Duodenal mucosa (tissue), 2 donors: ENCODE measurements at regions not wholly inside any gene's neighbourhood (a gene's known extent, or its start where the extent isn't known, plus 50 kb on each side); places are given as distances from the start of the nearest gene placed in this dataset.

ENCODE experiments used
- H3K27ac ChIP-seq: one replicate; pipeline ENCODE4 v1.7.0; 2013; ENCODE audit warnings: low read depth, low read length
- H3K27me3 ChIP-seq, 2 donors: one replicate each; pipeline ENCODE4 v1.7.0; 2013; ENCODE audit warnings: low read length in 2 of 2, control low read depth in 1 of 2; ENCODE audit not compliant: insufficient read depth in 2 of 2, control insufficient read depth in 1 of 2
- H3K36me3 ChIP-seq, 2 donors: one replicate each; pipeline ENCODE4 v1.7.0; 2013; ENCODE audit warnings: low read length in 2 of 2, control low read depth in 1 of 2; ENCODE audit not compliant: insufficient read depth in 2 of 2, control insufficient read depth in 1 of 2
- H3K4me1 ChIP-seq, 2 donors: one replicate each; pipeline ENCODE4 v1.7.0; 2013; ENCODE audit warnings: low read length in 2 of 2, control low read depth in 1 of 2; ENCODE audit not compliant: insufficient read depth in 2 of 2, control insufficient read depth in 1 of 2
- H3K4me3 ChIP-seq, 2 donors: one replicate each; pipeline ENCODE4 v1.7.0; 2013; ENCODE audit warnings: low read length in 2 of 2, low read depth in 1 of 2
- H3K9ac ChIP-seq, 2 donors: one replicate each; pipeline ENCODE4 v1.7.0; 2013; ENCODE audit warnings: low read length in 2 of 2, low read depth in 1 of 2
- H3K9me3 ChIP-seq, 2 donors: one replicate each; pipeline ENCODE4 v1.7.0; 2013; ENCODE audit warnings: low read length in 2 of 2, control low read depth in 1 of 2; ENCODE audit not compliant: control insufficient read depth in 1 of 2

GRCh38 chr1:98059620-98060019, 138.8 kb upstream of the DPYD start:
- H3K4me3 ChIP-seq, result no peak overlapping the region

GRCh38 chr1:98058676-98059075, 137.8 kb upstream of the DPYD start:
- Histone ChIP-seq H3K4me1 (peaks cover under 1 to 3% of the 10 kb centered on the region in 2 donors), H3K27ac (no peak overlapping the region), H3K4me3 (no peak overlapping the region), H3K9me3 (no peaks in the 10 kb centered on the region), H3K36me3 (no peaks in the 10 kb centered on the region), H3K27me3 (peaks cover 4 to 12% of the 10 kb centered on the region in 2 donors), H3K9ac (no peak overlapping the region)

More at GRCh38 chr1:98059620-98060019, 138.8 kb upstream of the DPYD start:
- Histone ChIP-seq H3K27ac (no peak overlapping the region), H3K36me3 (no peaks in the 10 kb centered on the region), H3K27me3 (peaks cover 0 to 8% of the 10 kb centered on the region in 2 donors), H3K9me3 (no peaks in the 10 kb centered on the region), H3K4me1 (no peaks in the 10 kb centered on the region), H3K9ac (no peak overlapping the region)

- Histone ChIP-seq H3K9me3 (no peaks in the 10 kb centered on the region), H3K27ac (no peak overlapping the region), H3K9ac (no peak overlapping the region), H3K4me1 (peaks cover 6 to 11% of the 10 kb centered on the region in 2 donors), H3K36me3 (no peaks in the 10 kb centered on the region), H3K27me3 (peaks cover 17 to 25% of the 10 kb centered on the region in 2 donors), H3K4me3 (no peak overlapping the region)
These were observed 136.5 kb upstream of the DPYD start for GRCh38 chr1:98057236-98057910.

GRCh38 chr1:98056781-98057180, 135.9 kb upstream of the DPYD start:
- no peaks in the 10 kb centered on the region for H3K36me3 ChIP-seq
- H3K9ac ChIP-seq, result no peak overlapping the region
- H3K4me1 ChIP-seq, result peaks cover 6 to 11% of the 10 kb centered on the region in 2 donors
- no peak overlapping the region for H3K4me3 ChIP-seq
- H3K27ac ChIP-seq, result no peak overlapping the region
- peaks cover 21 to 31% of the 10 kb centered on the region in 2 donors for H3K27me3 ChIP-seq
- no peaks in the 10 kb centered on the region for H3K9me3 ChIP-seq

- Histone ChIP-seq H3K36me3 (no peaks in the 10 kb centered on the region), H3K4me3 (no peak overlapping the region), H3K27me3 (peaks cover 21 to 31% of the 10 kb centered on the region in 2 donors), H3K27ac (no peak overlapping the region), H3K4me1 (peaks cover 6 to 11% of the 10 kb centered on the region in 2 donors), H3K9ac (no peak overlapping the region), H3K9me3 (no peaks in the 10 kb centered on the region)
These were observed 134.6 kb upstream of the DPYD start for GRCh38 chr1:98055457-98055856.

GRCh38 chr1:98054786-98055185, 134.0 kb upstream of the DPYD start:
- Histone ChIP-seq H3K36me3 (no peaks in the 10 kb centered on the region), H3K27ac (no peak overlapping the region), H3K9ac (no peak overlapping the region), H3K4me3 (no peak overlapping the region), H3K4me1 (peaks cover 6 to 11% of the 10 kb centered on the region in 2 donors), H3K9me3 (no peaks in the 10 kb centered on the region), H3K27me3 (peaks cover 21 to 37% of the 10 kb centered on the region in 2 donors)

GRCh38 chr1:98054367-98054701, 133.5 kb upstream of the DPYD start:
- Histone ChIP-seq H3K9me3 (no peaks in the 10 kb centered on the region), H3K36me3 (no peaks in the 10 kb centered on the region), H3K27ac (no peak overlapping the region), H3K9ac (peak overlapping the region in 1 of 2 donors; percentile 31), H3K4me1 (peaks cover 6 to 11% of the 10 kb centered on the region in 2 donors), H3K4me3 (peak overlapping the region in 1 of 2 donors; percentile 70), H3K27me3 (peaks cover 25 to 42% of the 10 kb centered on the region in 2 donors)

- Histone ChIP-seq H3K27me3 (peaks cover 32 to 45% of the 10 kb centered on the region in 2 donors), H3K27ac (no peak overlapping the region), H3K9ac (peak overlapping the region; percentile 31 to 34), H3K9me3 (no peaks in the 10 kb centered on the region), H3K4me1 (peaks cover 6 to 17% of the 10 kb centered on the region in 2 donors), H3K4me3 (peak overlapping the region; percentile 70 to 72), H3K36me3 (no peaks in the 10 kb centered on the region)
These were observed 132.9 kb upstream of the DPYD start for GRCh38 chr1:98053471-98054366.

- Histone ChIP-seq H3K9me3 (no peaks in the 10 kb centered on the region), H3K4me1 (peaks cover 6 to 19% of the 10 kb centered on the region in 2 donors), H3K36me3 (no peaks in the 10 kb centered on the region), H3K27me3 (peaks cover 48 to 63% of the 10 kb centered on the region in 2 donors), H3K9ac (no peak overlapping the region), H3K27ac (no peak overlapping the region), H3K4me3 (no peak overlapping the region)
These were observed 130.3 kb upstream of the DPYD start for GRCh38 chr1:98051065-98051675.
